ENCODE measurements at regions not wholly inside any gene's neighbourhood (a gene's known extent, or its start where the extent isn't known, plus 50 kb on each side); places are given as distances from the start of the nearest gene placed in this dataset.

DNA sequence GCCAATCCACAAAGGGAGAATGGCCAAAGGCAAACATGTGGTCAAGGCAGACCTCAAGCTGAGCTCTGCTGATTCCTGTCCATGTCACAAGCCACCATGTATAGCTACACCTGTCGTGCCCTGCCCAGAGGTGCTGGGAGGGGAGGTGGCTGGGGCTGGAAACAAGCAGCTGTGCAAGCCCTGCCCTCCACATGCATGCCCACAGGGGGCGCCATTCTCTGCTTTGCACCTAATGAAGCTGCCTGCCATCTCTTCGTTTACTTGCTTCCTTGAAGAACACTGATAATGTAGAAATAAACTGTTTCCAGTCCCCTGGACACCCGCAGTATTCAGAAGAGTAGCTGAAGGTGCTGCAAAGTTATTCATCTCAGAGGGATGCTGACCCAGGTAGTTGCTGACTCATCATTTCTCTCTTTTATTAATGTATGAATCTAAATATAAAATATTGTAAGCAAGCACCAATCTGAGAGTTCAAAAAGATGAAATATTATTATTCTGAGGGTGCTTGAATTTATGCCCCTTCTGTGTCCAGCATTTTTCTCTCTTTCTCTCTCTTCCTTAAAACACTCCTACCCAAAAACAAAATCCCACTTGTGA is 278.6 kb downstream of the ADGRA3 start:
- TF ChIP-seq, protein P1, sequence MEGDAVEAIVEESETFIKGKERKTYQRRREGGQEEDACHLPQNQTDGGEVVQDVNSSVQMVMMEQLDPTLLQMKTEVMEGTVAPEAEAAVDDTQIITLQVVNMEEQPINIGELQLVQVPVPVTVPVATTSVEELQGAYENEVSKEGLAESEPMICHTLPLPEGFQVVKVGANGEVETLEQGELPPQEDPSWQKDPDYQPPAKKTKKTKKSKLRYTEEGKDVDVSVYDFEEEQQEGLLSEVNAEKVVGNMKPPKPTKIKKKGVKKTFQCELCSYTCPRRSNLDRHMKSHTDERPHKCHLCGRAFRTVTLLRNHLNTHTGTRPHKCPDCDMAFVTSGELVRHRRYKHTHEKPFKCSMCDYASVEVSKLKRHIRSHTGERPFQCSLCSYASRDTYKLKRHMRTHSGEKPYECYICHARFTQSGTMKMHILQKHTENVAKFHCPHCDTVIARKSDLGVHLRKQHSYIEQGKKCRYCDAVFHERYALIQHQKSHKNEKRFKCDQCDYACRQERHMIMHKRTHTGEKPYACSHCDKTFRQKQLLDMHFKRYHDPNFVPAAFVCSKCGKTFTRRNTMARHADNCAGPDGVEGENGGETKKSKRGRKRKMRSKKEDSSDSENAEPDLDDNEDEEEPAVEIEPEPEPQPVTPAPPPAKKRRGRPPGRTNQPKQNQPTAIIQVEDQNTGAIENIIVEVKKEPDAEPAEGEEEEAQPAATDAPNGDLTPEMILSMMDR (conservative IDR thresholded peaks at IDR 0.05 in 1 of 2, IDR thresholded peaks at IDR 0.05 in 1 of 2; ENCODE audit: low read depth in 1 of 2, low read length in 2 of 2) = peak; percentile 22 to 40
- TF ChIP-seq EZH2 (IDR thresholded peaks at IDR 0.05; ENCODE audit: low read length, missing control alignments) = no peak

All from fibroblast of lung (primary cell).